Stimulated activated CD4-positive, alpha-beta T cell treated with anti-CD3 and anti-CD28 coated beads, Interleukin-1b, Interleukin-23, amount 100 ng/mL, for 1 hour (primary cell): ENCODE measurements at regions not wholly inside any gene's neighbourhood (a gene's known extent, or its start where the extent isn't known, plus 50 kb on each side); places are given as distances from the start of the nearest gene placed in this dataset.

ENCODE experiments used
- DNase-seq, 2 donors: peaks; one replicate each; pipeline ENCODE4 v3.0.0-alpha.2; 2020; ENCODE audit warnings: low read depth in 2 of 2

DNA sequence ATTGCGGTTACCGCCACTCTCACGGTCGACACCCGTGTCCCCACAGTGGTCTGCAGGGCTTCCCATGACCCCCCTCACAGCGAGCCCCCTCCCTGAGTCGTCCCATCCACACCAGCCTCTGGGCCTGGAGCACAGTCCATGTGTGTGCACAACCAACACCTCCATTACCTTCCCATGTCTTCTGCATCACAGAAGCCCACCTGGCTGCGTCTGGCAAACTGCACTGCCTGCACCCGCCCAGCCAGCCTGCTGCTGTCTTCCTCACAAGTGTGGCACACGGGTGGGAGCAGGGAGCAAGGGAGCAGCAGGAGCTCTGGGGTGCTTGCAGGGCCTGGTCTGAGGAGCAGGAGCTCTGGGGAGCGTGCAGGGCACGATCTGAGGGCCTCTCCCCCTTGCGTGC lies 415.3 kb upstream of the IRX4 start:
- no peak for DNase-seq

DNA sequence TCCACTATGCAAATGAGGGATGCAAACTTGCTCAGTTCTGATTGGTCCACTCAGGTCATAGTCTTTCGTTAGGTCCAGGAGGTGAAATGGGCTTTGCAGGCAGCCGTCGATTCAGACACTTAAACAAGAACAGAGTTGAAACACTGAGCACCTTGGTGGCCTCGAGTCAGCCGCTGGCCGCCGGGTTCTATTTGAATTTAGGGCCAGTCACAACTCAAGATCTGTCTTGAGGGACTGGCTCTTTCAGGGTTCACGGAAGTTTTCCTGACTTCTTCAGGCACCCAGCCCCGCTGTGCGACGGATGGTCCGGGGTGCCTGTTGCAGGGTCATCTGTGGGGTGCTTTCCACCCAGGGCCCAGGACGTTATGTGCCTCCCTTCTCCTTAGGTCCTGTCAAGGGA lies 412.8 kb upstream of the IRX4 start:
- DNase-seq: no peak

DNA sequence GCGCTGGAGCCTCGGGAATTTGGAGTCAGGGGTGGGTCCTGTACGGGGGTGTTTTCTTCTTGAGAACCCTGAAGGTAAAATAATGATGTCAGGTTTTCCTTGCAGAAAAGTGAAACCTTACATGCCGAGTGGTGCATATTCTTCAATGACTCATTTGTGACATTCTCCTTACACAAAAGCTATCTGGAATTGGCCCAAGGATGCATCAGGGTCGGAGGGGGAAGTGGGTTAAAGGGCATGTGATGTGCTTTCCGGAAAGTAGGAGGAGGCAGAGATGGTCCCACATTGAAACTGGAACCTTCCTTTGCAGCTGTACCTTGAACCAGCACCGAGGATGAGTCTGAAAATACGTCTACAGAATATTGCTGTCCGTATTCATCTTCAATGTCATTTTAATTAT lies 411.2 kb upstream of the IRX4 start:
- DNase-seq: no peak

DNA sequence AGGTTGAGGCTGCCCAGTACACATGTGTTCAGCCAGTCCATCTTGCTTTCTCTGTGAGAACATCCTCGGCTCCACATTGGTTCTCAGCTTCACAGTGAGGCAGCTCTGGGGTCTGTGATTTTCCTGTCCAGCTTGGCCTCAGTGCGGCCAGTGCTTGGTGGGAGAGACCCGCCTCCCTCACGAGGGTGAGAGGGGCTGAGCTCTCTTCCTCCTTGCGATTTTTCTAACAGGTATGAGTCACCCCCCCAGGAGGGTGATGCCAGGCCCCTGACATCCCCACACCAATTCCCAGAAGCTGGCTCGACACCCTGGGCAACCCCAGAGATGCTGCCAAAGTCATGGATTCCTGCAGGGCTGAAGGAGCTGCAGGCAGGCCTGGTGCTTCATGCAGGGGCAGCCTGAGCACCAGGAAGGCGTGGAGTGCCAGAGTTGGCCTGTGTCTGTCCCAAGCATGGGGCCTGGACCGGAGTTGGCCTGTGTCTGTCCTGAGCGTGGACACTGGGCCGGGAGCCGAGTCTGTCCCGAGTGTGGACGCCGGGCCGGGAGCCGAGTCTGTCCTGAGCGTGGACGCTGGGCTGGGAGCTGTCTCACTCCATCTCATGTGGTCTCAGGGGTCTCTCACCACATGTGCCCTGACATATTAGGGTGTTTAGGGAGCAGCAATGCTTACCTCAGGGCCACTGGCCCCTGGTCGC lies 408.6 kb upstream of the IRX4 start:
- no peak for DNase-seq

DNA sequence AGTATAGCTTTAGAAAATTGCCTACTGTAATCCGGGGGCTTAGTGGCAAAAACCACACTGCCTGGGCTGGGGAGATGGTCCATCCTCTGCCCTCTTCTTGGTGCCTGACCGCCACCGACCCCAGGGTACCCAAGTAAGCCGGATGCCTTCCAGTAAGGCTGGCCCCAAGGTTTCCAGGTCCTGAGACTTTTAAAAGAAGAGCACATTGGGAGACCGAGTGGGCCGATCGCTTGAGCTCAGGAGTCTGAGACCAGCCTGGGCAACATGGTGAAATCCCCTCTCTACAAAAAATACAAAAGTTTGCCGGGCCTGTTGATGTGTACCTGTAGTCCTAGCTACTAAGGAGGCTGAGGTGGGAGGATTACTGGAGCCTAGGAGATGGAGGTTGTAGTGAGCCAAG lies 406.7 kb upstream of the IRX4 start:
- DNase-seq: no peak

DNA sequence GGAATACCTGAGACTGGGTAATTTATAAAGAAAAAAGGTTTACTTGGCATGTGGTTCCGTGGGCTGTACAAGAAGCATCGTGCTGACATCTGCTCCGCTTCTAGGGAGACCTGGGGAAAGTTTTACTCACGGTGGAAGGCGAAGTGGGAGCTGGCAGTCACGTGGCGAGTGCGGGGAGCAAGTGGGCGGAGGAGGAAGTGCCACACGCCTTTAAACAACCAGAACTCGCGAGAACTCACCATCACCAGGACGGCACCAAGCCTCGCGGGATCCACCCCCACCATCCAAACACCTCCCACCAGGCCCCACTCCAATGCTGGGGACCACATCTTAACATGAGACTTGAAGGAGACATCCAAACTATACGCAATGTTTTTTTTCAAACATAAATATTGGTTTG lies 406.2 kb upstream of the IRX4 start:
- no peak for DNase-seq

DNA sequence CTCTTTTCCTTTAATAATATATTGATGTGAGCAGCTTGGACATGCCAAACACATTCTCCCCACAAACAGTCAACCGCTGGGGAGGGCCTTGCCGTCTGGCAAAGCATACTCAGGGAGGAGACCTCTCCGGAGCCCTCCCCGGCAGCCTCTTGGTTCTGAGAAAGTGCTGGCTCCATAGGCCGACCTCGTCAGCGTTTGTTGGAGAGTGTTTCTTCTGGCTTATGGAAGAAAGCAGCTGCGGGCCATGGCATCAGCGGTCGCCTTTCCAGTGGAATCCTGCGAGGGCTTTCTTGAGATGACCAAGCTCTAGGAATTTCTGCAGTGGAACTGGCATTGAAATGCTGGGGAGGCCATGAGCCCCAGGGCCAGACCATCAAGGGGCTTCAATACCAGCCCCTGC lies 405.7 kb upstream of the IRX4 start:
- no peak for DNase-seq

DNA sequence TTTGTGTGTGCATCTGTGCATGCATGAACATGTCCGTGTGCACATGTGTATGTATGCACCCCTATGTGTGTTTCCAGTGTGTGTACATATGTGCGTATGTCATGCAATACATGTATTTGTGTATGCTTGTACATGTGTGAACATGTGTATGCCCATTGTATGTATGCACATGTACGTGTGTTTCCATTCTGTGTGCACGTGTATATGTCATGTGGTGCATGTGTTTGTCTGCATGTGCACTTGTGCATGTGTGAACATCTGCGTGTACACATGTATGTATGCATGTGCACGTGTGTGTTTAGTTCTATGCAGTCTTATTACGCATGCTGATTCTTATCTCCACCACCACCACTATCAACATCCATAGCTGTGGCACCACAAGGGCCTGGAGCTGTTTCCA lies 403.5 kb upstream of the IRX4 start:
- DNase-seq: no peak

DNA sequence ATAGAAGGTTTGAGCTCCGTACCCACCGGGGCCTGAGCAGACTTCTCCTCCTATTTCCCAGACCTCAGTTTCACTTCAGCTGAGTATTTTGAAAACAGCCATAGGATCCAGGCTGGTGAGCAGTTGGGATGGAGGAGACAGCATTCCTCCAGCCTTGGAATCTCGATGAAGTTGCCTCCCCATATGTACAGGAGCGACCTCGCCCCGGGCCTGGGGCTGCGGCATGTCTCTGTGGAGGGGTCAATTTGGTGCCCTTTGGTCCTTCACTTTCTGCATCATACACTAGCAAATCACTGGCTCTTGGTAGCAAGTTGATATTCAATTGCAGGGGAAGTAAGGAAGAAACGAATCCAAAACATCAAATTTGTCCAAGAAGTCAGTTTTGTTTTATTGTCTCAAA lies 402.0 kb upstream of the IRX4 start:
- no peak for DNase-seq

DNA sequence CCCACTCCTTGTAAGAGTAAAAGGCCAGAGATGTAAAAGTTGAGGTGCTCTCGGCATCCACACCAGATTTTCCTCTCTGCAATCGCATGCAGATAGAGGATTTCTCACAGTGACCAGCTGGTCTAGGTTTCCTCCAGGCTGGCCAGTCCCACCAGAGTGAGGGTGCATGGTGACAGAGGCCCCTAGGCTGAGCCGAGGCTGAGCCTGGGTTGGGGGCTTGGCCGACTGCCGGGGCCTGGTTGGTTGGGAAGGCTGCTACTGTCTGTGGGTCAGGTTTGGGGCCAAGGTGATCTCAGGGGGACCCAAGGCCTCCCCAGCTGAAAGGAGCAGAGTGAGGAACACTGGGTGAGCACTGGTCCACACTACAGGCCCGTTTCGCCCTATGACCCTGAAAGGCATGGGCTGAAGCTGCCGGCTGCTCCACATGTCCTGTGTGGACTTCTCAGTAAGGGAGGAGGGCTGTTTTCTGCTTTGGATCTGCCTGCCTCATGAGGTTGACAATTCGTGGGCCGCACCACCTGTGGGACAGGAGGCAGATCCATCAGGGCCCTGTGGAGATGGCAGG lies 400.8 kb upstream of the IRX4 start:
- no peak for DNase-seq

DNA sequence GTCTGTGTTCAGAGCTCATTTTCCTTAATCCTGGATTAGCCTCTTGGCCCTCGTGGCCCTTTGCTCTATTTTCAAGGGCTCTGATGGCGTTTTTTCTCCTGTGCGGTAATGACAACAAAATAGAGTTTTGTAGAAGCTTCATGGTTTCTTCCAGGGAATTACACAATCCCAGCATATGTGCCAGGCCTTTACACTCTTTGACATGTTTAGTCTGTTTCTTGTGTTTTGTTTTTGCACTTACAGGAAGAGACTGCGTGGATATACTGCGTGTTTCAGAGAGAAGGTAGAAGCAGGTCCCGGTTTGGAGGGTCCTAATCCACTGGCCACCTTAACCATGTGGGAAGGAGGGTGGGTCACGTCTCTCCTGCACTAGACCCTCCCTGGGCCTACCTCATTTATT lies 400.2 kb upstream of the IRX4 start:
- no peak for DNase-seq

DNA sequence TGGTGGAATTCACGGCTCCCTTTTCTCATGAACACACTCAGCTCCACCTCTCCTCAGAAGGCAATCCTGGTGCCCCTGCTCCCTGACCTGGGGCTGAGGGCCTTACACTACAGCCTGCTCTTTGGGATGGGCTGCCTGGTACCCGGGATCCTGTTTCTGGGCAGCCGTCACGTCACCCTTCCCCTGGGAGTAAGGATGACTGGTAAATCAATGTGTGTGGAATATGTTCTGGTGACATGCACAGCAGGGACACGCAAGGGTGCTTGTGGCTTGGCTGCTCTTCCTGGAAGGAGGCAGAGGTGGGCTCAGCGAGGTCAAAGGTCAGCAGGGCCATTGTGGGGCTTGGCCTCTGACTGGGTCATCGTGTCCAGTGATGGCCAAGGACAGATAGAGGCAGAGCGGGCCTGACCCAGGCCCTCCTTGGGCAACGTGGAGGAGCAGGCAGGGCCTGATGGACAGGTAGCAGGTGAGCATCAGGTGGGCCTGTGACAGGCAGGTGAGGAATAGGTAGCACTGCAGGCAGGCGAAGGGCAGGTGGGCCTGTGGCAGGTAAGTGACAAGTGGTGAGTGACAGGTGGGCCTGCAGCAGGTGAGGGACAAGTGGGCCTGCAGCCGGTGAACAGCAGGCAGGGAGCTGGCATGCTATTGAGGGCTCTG lies 399.4 kb upstream of the IRX4 start:
- DNase-seq: no peak

DNA sequence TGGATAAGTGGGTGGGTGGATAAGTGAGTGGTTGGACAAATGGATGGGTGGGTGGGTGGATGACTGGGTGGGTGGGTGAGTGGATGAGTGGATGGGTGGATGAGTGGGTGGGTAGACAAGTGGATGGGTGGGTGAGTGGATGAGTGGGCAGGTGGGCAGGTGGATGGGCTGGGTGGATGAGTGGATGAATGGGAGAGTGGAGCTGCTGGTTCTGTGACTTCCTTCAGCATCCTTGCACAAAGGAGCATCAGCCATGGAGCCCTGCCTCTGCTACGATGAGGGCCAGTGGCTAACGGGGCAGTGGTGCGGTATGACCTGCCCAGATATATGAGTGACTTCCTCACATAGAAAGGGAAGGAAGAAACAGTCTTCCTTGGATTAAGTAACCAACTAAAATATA lies 398.7 kb upstream of the IRX4 start:
- DNase-seq: no peak

DNA sequence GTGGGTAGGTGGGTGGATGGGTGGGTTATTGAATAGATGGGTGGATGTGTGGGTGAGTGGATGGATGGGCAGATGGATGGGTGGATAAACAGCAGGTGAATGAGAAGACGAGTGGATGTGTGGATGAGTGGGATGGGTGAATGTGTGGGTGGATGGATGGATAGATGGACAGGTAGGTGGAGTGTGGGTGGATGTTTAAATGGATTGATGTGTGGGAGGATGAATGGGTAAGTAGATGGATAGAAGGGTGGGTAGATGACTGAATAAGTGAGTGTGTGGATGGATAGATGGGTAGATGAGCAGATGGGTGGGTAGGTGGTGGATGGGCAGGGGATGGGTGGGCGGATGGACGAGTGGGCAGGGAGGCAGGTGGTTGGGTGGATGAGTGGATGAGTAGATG lies 397.6 kb upstream of the IRX4 start:
- DNase-seq: no peak

DNA sequence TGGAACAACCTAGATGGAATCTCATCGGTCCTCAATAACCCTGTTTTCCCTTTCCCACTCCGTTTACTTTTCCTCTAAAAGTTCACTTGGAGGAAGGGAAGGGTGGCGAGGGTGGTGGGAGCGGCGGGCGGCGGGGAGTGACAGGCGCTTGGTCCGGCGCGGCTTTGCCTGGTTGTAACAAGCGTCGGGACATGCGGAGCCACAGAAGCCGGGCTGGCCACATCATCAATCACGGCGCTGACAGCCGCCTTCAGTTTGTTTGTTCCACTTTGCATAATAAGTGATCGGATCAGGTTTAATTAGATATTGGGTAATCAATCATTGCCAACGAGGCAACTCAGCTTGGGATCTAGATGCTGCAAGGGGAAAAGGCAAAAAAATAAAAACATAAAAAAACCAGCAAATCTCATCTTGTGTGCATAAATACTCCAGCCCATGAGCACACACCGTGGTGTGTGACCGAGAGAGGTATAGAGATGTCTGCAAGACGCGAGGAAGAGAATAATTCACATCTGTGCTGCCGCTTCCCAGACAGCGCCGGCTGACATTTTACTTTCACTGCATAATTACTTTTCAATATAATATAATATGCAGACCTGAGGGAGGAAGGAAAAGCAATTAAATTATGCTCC lies 396.2 kb upstream of the IRX4 start:
- DNase-seq: no peak

DNA sequence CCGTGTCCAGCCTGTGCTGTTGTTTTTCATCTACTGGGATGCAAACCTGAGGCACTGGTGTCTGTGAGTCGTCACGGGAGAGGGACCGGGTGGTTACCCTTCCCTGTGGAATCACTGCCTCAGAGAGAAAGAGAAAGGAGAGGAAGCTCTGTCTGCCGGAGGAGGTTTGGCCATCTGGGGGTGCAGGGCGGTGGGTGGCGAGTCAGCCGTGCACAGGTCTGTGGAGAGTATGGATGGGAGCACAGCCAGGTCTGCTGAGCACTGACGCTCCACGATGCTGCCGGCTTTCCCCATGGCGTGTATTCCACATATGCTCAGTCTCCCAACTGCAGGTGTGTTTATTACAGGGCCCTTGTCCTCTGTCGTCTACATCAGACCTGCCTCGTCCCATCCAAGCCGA lies 395.2 kb upstream of the IRX4 start:
- no peak for DNase-seq

DNA sequence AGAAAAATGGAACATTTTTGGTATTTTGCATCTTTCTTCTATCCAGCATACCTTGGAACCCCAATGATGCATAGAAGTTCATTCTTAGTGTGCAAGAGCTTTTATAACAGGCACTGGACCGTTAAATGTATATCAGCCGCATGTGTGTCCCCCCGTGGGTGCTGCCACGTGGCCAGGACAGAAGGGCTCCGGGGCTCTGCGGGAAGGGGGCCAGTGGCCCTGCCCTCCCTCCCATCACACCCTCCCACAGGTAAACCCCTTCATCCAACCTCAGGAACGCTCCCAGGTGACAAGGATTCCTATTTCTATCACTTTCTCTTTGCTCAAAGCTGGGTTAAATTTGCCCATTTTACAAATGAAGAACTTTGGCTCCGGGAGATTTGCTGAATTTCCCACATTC lies 393.4 kb upstream of the IRX4 start:
- DNase-seq: no peak

DNA sequence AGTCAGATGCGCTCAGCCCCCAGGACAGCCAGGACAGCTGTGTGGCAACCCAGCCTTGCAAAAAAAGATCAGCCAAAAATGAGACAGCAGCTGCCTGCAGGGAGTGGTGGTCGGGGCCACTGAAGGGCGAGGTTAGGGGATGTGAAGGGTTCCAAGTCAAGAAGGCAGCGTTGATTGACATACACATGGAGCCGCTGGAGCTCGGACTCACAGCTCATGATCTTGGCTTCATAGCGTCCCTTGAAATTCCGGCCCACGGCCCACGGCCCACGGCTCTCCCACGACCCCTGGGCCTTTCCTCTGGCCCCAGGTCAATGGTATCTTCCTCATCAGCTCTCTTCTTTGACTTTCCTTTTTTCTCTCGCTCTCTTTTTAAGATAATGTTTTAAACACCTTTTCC lies 390.0 kb upstream of the IRX4 start:
- DNase-seq: no peak

DNA sequence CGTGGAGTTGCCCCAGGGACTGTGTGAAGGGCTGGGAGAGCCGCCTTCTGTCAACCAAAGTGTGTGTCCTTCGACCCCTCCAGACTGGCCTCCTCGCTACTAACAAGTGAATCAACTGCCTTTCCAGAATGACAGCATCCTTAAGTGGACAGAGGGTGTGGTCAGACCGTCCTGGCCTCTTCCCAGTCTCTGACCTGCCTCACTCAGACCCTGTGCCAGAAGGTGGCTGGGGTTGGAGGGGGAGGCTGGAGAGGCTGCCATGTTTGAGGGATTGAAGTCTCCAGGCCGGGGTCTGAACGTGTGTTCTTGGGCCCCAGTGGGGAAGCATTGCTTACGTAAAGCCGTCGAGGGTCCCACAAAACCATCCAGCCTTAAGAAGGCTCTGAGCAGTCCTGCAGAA lies 389.3 kb upstream of the IRX4 start:
- DNase-seq: no peak

DNA sequence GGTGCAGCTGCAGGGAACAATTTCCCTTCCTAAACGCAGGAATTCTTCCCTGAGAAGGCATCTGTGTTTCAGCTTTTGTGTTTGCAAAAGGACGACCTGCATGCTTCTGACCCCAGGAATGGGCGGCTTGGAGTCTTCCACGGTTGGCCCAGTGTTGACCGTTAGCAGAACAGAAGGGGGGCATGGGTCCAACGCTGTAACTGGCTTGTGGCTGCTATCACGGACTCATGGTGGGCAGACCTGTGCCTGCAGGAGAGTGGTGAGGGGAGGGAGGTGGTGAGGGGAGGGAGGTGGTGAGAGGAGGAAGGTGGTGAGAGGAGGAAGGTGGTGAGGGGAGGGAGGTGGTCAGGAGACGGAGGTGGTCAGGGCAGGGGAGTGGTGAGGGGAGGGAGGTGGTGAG lies 388.6 kb upstream of the IRX4 start:
- DNase-seq: no peak

DNA sequence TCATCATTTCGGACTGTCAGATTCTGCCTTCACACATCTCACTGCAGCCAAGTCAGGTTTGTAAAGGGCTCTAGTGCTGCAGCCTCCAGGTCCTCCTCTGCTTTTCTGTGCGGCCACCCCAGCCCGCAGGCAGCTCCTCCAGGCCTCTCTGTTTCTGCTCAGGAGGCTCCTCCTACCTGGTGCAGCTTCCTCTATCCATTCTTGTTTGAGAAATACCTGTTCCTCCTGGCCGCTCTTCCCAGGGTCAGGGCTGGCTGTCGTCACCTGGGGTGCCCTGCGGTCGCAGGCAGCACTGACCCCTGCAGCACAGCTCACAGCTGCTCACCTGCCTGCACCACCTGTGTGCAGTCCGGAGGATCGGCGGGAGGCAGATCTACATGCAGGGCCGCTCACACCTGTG lies 387.7 kb upstream of the IRX4 start:
- DNase-seq: no peak

DNA sequence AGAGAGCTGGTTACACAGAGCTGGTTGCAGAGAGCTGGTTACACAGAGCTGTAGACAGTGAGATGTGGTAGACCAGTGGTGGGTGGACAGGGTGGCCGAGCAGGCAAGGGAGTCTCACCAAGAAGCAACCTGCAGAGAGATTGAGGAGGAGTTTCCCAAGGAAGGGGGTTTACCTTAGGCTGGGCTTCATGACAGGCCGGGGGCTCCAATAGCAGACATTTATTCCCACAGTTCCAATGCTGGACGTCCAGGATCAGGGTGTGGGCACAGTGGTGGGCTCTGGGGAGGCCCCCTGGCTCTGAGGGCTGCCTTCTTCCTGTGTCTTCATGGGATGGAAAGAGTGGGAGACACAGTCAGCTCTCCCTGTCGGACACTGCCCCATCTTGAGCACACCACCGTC lies 386.9 kb upstream of the IRX4 start:
- no peak for DNase-seq

DNA sequence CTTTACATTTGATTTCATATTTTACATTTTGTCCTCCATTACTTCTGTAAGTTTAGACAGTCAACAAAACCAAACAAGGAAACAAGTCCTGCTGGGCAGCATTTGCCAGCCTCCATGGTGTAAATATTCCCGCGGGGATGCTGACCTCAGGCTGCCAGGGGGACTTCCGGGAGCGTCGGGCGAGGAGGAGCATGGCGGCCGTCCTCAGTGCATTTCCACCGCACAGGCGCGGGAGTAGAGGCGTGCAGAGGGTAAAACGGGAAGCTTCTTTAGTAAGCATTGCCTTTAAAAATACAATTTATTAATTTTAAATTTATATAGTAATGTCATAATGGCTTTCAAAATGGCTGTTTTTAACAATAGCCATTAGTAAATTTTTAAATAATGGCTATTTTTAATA lies 385.3 kb upstream of the IRX4 start:
- DNase-seq: no peak
